HepG2 (cell line): ENCODE measurements at regions not wholly inside any gene's neighbourhood (a gene's known extent, or its start where the extent isn't known, plus 50 kb on each side); places are given as distances from the start of the nearest gene placed in this dataset.

ENCODE experiments used
- ATAC-seq: fragments of 200-7000 bp; cut with Tn5 transposase; 3 replicates; pipeline ENCODE4 v1.9.1; 2020; ENCODE audit warnings: mild to moderate bottlenecking, moderate library complexity
- BruUV-seq: library from RNA; stranded (reverse); fragments of 400-500 nt; replicated peaks from 2 replicates; lab custom pipeline; 2021; lab: Mats Ljungman, UMichigan
- CTCF ChIA-PET: fragments of 300-600 bp; formaldehyde crosslinking; extraction: SDS; loops from one replicate; lab custom pipeline; 2021; ENCODE audit warnings: low total read pairs, inconsistent platforms, low intra/inter-chr PET ratio; lab: Yijun Ruan, JAX
- POLR2A ChIA-PET: fragments of 350-600 bp; sonication (Branson Sonifier 250); formaldehyde crosslinking; loops from one replicate; lab custom pipeline; 2020; ENCODE audit warnings: antibody characterized with exemption, inconsistent platforms; lab: Yijun Ruan, JAX
- DNase-seq: peaks from one replicate; pipeline ENCODE4 v3.0.0-alpha.2; 2015; ENCODE audit warnings: low spot score
- FAIRE-seq: peaks from 3 replicates; lab custom pipeline; 2011; peaks lifted over from hg19 to GRCh38; lab: Jason Lieb, UNC
- H2AFZ ChIP-seq: one replicate; pipeline ENCODE4 v1.6.1; 2011; ENCODE audit warnings: low read length, inconsistent platforms
- H3K27ac ChIP-seq: fragments of 300-600 bp; 3 replicates; pipeline ENCODE4 v1.8.0; 2011; ENCODE audit warnings: mixed run types, mild to moderate bottlenecking, mixed read lengths, low read length, inconsistent platforms; ENCODE audit not compliant: insufficient read depth; ENCODE audit errors: extremely low read length
- H3K27me3 ChIP-seq, 2 experiments: fragments of 200-600 bp in 1 of 2; 2 replicates in 1 of 2; 3 replicates in 1 of 2; pipeline versions ENCODE4 v1.6.0 to v1.8.0; 2011; ENCODE audit warnings: low read length in 2 of 2, mild to moderate bottlenecking in 2 of 2, moderate library complexity in 2 of 2, inconsistent platforms in 1 of 2; ENCODE audit not compliant: insufficient read depth in 2 of 2, control insufficient read depth in 1 of 2
- H3K36me3 ChIP-seq, 2 experiments: fragments of 200-600 bp in 1 of 2; replicated peaks in 1 of 2; 2 replicates in 1 of 2; 3 replicates in 1 of 2; pipeline versions ENCODE4 v1.5.1 to v1.8.0; 2011; ENCODE audit warnings: low read length in 2 of 2, inconsistent platforms in 1 of 2; ENCODE audit not compliant: insufficient read depth in 2 of 2, control insufficient read depth in 1 of 2
- H3K4me1 ChIP-seq: 2 replicates; pipeline ENCODE4 v1.5.1; 2012; ENCODE audit warnings: low read length, inconsistent platforms; ENCODE audit not compliant: insufficient read depth
- H3K4me2 ChIP-seq: 2 replicates; pipeline ENCODE4 v1.6.0; 2011; ENCODE audit warnings: low read depth, low read length, inconsistent platforms
- H3K4me3 ChIP-seq, 3 experiments: fragments of 200-600 bp in 1 of 3; sonication (generic), shearing (Covaris generic) in 1 of 3; replicated peaks in 1 of 3; 2 replicates each; pipeline ENCODE4 v1.5.1; 2011 to 2016; ENCODE audit warnings: low read length in 3 of 3, inconsistent platforms in 2 of 3, low read depth in 2 of 3, mild to moderate bottlenecking in 2 of 3, control low read depth in 1 of 3, mixed read lengths in 1 of 3; ENCODE audit not compliant: insufficient read depth in 1 of 3
- H3K79me2 ChIP-seq: one replicate; pipeline ENCODE4 v1.6.1; 2011; ENCODE audit warnings: low read length, inconsistent platforms; ENCODE audit not compliant: insufficient read depth
- H3K9ac ChIP-seq: 2 replicates; pipeline ENCODE4 v1.6.0; 2011; ENCODE audit warnings: mild to moderate bottlenecking, low read depth, low read length, inconsistent platforms; ENCODE audit not compliant: insufficient read depth
- H3K9me3 ChIP-seq: 2 replicates; pipeline ENCODE4 v1.5.1; 2012; ENCODE audit warnings: mild to moderate bottlenecking, low read length
- H4K20me1 ChIP-seq: 2 replicates; pipeline ENCODE4 v1.6.0; 2011; ENCODE audit warnings: inconsistent platforms, mild to moderate bottlenecking, low read length, moderate library complexity; ENCODE audit not compliant: insufficient read depth
- CEBPG ChIP-seq: IDR thresholded peaks from 2 replicates; pipeline ENCODE4 v1.6.1; 2016
- RAD21 ChIP-seq: fragments of 450-650 bp; formaldehyde crosslinking; IDR thresholded peaks from 2 replicates; pipeline ENCODE4 v1.5.0; 2020; ENCODE audit warnings: mild to moderate bottlenecking
- SMC3 ChIP-seq: IDR thresholded peaks from 2 replicates; pipeline ENCODE4 v1.6.1; 2011; ENCODE audit warnings: low read length, improper control_type of control experiment
- SRSF1 ChIP-seq: fragments of 200-400 bp; formaldehyde crosslinking; optimal IDR thresholded peaks from 2 replicates; pipeline ENCODE3; 2017; ENCODE audit warnings: mild to moderate bottlenecking, low read depth, low read length, moderate library complexity
- STAG1 ChIP-seq: sonication (generic); formaldehyde crosslinking; IDR thresholded peaks from 2 replicates; pipeline ENCODE4 v1.4.0; 2020; ENCODE audit warnings: missing genetic modification reagents
- U2AF1 ChIP-seq: fragments of 200-400 bp; formaldehyde crosslinking; optimal IDR thresholded peaks from 2 replicates; pipeline ENCODE3; 2017; ENCODE audit warnings: mild to moderate bottlenecking, low read depth, low read length
- ZNF629 ChIP-seq: sonication (generic); formaldehyde crosslinking; conservative IDR thresholded peaks from 2 replicates; pipeline ENCODE4 v1.5.0; 2020; ENCODE audit warnings: missing genetic modification reagents
- WGBS: methylation state at CpG from one replicate; pipeline ENCODE4 v1.1.6; 2017; ENCODE audit warnings: low lambda C conversion rate; 5-methylcytosine and 5-hydroxymethylcytosine counted together
- in situ Hi-C: cut with HindIII; loops from 2 replicates; pipeline ENCODE4 v1.10.0; 2017; ENCODE audit warnings: low pct_unique_long_range_greater_than_20kb; ENCODE audit not compliant: extremely low pct_ligation_motif_present
- intact Hi-C: fragments of 100-400 bp; cut with micrococcal nuclease; formaldehyde crosslinking; loops from one replicate; pipeline ENCODE4 v1.10.0; 2022; ENCODE audit not compliant: unreplicated experiment
- TF ChIP-seq, protein P1 (sequence below): sonication (generic); formaldehyde crosslinking; IDR thresholded peaks from 2 replicates; pipeline ENCODE4 v1.5.0; 2020; ENCODE audit warnings: mild to moderate bottlenecking, missing genetic modification reagents, moderate library complexity

DNA sequence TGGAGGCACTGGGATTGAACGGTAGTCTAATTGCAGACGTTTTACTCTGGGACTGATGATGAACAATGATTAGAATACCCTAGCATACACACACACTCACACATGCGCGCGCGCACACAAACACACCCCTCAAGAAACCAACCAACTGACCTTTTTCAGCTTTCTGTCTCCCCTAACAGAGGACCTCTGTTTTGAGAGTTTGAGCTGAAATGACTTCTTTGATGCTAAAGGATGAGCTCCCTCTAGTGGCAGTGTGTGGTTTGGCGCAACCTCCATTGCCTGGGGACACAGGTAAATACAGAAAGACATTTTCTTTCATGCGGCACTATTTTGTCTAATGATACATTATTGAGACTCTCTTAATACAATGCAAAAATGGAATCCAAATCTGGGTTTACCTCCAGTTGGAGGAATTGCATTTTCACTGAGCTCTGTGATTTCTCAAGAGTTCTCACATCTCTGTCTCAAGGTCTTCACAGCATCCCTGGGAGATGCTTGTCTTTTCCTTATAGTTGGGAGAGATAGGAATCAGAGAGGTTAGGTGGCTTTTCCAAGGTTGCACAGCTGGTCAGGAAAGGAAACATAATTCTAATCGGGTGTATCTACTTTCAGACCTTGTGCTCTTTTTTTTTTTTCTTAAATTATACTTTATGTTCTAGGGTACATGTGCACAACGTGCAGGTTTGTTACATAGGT lies 187.5 kb downstream of the TMEM38B start:
- intact Hi-C loops (loop anchor here (1.0 to 5.0 kb wide), 2 partner anchors 40 to 275 kb away; no protein-coding TSS in a partner anchor), in situ Hi-C loops (loop anchor here (5.0 kb wide), 1 partner anchor 40 kb away; no protein-coding TSS in a partner anchor)
- Histone ChIP-seq H3K4me1 (no peaks in the 10 kb centered on the region), H3K9ac (no peak overlapping the region), H4K20me1 (no peaks in the 10 kb centered on the region), H3K9me3 (no peaks in the 10 kb centered on the region), H3K36me3 (no peaks in the 10 kb centered on the region), H3K27ac (no peak overlapping the region), H3K4me2 (no peak overlapping the region), H3K79me2 (no peaks in the 10 kb centered on the region), H3K27me3 (peaks cover 0 to 1% of the 10 kb centered on the region in 2 experiments; a peak in 2 of 5 replicates), H2AFZ (no peak overlapping the region), H3K4me3 (no peak overlapping the region)
- DNase-seq (peak; percentile 65), FAIRE-seq (peak; percentile 96), ATAC-seq (peak; percentile 96)
- no TSS peak for BruUV-seq
- ChIA-PET POLR2A (no interaction called here), CTCF (interaction anchor here (1.0 to 2.3 kb wide), 3 partner anchors 40 to 273 kb away, joined by 3 to 16 read pairs (median 6); no protein-coding TSS in a partner anchor)
- TF ChIP-seq CEBPG (CRISPR knock-in tag): peak; percentile 26; the same call in 1 of the 2 replicates
- no peak for TF ChIP-seq ZNF629 (CRISPR knock-in tag)
- TF ChIP-seq SMC3: peak; percentile 79
- TF ChIP-seq STAG1: peak; percentile 75
- no peak for TF ChIP-seq SRSF1
- no peak for TF ChIP-seq U2AF1
- TF ChIP-seq, protein P1, sequence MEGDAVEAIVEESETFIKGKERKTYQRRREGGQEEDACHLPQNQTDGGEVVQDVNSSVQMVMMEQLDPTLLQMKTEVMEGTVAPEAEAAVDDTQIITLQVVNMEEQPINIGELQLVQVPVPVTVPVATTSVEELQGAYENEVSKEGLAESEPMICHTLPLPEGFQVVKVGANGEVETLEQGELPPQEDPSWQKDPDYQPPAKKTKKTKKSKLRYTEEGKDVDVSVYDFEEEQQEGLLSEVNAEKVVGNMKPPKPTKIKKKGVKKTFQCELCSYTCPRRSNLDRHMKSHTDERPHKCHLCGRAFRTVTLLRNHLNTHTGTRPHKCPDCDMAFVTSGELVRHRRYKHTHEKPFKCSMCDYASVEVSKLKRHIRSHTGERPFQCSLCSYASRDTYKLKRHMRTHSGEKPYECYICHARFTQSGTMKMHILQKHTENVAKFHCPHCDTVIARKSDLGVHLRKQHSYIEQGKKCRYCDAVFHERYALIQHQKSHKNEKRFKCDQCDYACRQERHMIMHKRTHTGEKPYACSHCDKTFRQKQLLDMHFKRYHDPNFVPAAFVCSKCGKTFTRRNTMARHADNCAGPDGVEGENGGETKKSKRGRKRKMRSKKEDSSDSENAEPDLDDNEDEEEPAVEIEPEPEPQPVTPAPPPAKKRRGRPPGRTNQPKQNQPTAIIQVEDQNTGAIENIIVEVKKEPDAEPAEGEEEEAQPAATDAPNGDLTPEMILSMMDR (CRISPR knock-in tag): peak; percentile 84
- TF ChIP-seq RAD21 (CRISPR knock-in tag): peak; percentile 61
- 5% methylated on average over 10 of the region's 10 CpGs for WGBS
